Upper lobe of right lung (tissue), 1 donor: ENCODE measurements at regions not wholly inside any gene's neighbourhood (a gene's known extent, or its start where the extent isn't known, plus 50 kb on each side); places are given as distances from the start of the nearest gene placed in this dataset.
A peak's percentile ranks its signal among the peaks of the same experiment; 100 is the strongest.

ENCODE experiments used
- ATAC-seq: fragments of 200-7000 bp; cut with Tn5 transposase; one replicate; pipeline ENCODE4 v1.9.1; 2020; ENCODE audit warnings: mild to moderate bottlenecking, moderate library complexity
- DNase-seq: peaks from one replicate; pipeline ENCODE4 v3.0.0-alpha.2; 2020
- H3K27ac ChIP-seq: fragments of 200-600 bp; one replicate; pipeline ENCODE4 v1.8.0; 2022
- H3K27me3 ChIP-seq: fragments of 200-600 bp; one replicate; pipeline ENCODE4 v1.8.0; 2022; ENCODE audit warnings: mild to moderate bottlenecking
- H3K36me3 ChIP-seq: fragments of 200-600 bp; one replicate; pipeline ENCODE4 v1.8.0; 2022
- H3K4me1 ChIP-seq: fragments of 200-600 bp; one replicate; pipeline ENCODE4 v1.8.0; 2022
- H3K4me3 ChIP-seq: fragments of 200-600 bp; one replicate; pipeline ENCODE4 v1.8.0; 2022; ENCODE audit warnings: mild to moderate bottlenecking
- H3K9me3 ChIP-seq: fragments of 200-600 bp; one replicate; pipeline ENCODE4 v1.8.0; 2022
- CTCF ChIP-seq: fragments of 200-600 bp; IDR thresholded peaks from one replicate; pipeline ENCODE4 v1.8.0; 2022; ENCODE audit warnings: antibody characterized with exemption
- intact Hi-C: fragments of 100-400 bp; cut with DNase I; formaldehyde crosslinking; loops from one replicate; pipeline ENCODE4 v1.11.0; 2022
- donor health status: DM: no; HTN: yes; CAD: no; lungs with severe emphysema.

- Histone ChIP-seq H3K4me3 (peak overlapping the region; percentile 14), H3K9me3 (no peaks in the 10 kb centered on the region), H3K36me3 (no peaks in the 10 kb centered on the region), H3K27ac (peak overlapping the region; percentile 80), H3K4me1 (peaks cover 15% of the 10 kb centered on the region), H3K27me3 (no peaks in the 10 kb centered on the region)
- DNase-seq (no peak), ATAC-seq (no peak)
- no peak for TF ChIP-seq CTCF
- intact Hi-C loops, result no loop called here
Observed at GRCh38 chr4:26021417-26022345, 107.7 kb downstream of the SMIM20 start.

GRCh38 chr4:26022346-26023202 is 108.6 kb downstream of the SMIM20 start:
- Histone ChIP-seq H3K4me1 (peaks cover 15% of the 10 kb centered on the region), H3K4me3 (peak overlapping the region; percentile 21), H3K9me3 (no peaks in the 10 kb centered on the region), H3K27ac (peak overlapping the region; percentile 80), H3K27me3 (no peaks in the 10 kb centered on the region), H3K36me3 (no peaks in the 10 kb centered on the region)
- TF ChIP-seq CTCF, result no peak
- peak; percentile 75 for ATAC-seq
- no peak for DNase-seq
- intact Hi-C loops, result no loop called here

DNA sequence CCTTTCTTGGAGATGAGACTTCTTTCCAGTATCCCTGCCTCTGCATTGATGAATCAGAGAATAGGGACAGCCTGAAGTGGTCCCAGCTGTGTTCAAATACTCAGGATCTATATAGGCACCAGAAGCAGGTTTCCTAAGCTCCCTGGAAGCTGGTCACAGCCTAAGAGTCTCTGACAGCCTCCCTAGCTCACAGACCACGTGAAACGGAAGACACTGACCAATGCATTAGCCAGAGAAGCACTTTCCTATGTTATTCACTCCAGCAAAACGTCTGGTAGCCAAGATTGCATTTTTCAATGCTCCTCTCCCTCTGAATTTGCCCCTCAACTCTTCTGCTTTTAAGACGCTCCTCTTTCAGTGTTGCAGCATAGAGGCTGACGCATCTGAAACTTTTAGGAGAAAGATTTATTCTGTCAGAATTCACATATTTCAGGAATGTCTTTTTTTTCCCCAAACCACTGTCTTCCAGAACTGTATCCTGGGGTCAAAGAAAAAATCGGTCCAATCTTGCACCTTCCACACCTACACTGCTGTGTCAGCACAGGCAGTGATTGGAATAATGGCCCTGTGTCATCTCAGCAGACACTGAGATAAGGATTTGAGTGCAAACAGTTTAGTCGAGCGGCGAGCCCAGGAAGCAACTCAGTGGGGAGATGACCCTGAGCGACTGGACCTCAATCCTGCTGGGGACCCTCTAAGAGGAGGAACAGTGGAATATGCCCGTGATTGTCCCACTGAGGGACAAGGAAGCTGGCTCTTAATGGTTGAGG is 109.4 kb downstream of the SMIM20 start:
- no peak for ATAC-seq
- TF ChIP-seq CTCF, result no peak
- H3K4me1 ChIP-seq, result peaks cover 15% of the 10 kb centered on the region
- H3K27me3 ChIP-seq, result no peaks in the 10 kb centered on the region
- H3K27ac ChIP-seq, result peak overlapping the region; percentile 55
- no peak for DNase-seq
- H3K36me3 ChIP-seq, result no peaks in the 10 kb centered on the region
- no peaks in the 10 kb centered on the region for H3K9me3 ChIP-seq
- H3K4me3 ChIP-seq, result peak overlapping the region; percentile 21
- intact Hi-C loops, result no loop called here

GRCh38 chr4:26024079-26024478 is 110.1 kb downstream of the SMIM20 start:
- TF ChIP-seq CTCF, result no peak
- no peak overlapping the region for H3K4me3 ChIP-seq
- H3K4me1 ChIP-seq, result peaks cover 19% of the 10 kb centered on the region
- H3K27me3 ChIP-seq, result no peaks in the 10 kb centered on the region
- H3K9me3 ChIP-seq, result no peaks in the 10 kb centered on the region
- intact Hi-C loops, result no loop called here
- no peak overlapping the region for H3K27ac ChIP-seq
- no peak for ATAC-seq
- DNase-seq, result no peak
- no peaks in the 10 kb centered on the region for H3K36me3 ChIP-seq

GRCh38 chr4:26028133-26028792 is 114.2 kb downstream of the SMIM20 start:
- no peak for TF ChIP-seq CTCF
- intact Hi-C loops, result no loop called here
- no peaks in the 10 kb centered on the region for H3K36me3 ChIP-seq
- no peak overlapping the region for H3K4me3 ChIP-seq
- ATAC-seq, result no peak
- no peak for DNase-seq
- peaks cover 5% of the 10 kb centered on the region for H3K4me1 ChIP-seq
- H3K9me3 ChIP-seq, result no peaks in the 10 kb centered on the region
- no peak overlapping the region for H3K27ac ChIP-seq
- H3K27me3 ChIP-seq, result no peaks in the 10 kb centered on the region
